ENCODE measurements at regions not wholly inside any gene's neighbourhood (a gene's known extent, or its start where the extent isn't known, plus 50 kb on each side); places are given as distances from the start of the nearest gene placed in this dataset.

GRCh38 chr7:156094350-156095146, 282.3 kb upstream of the SHH start:
- H3K27ac Mint-ChIP-seq = no peak overlapping the region
- peaks cover 43% of the 10 kb centered on the region for H3K4me1 Mint-ChIP-seq (ENCODE audit: low read depth)
- TF ChIP-seq CTCF (IDR thresholded peaks at IDR 0.05) = no peak
- H3K9me3 Mint-ChIP-seq = peaks cover 5% of the 10 kb centered on the region
- ChIA-PET CTCF (no interaction called here), POLR2A (no interaction called here)
- ATAC-seq = no peak
- no peak for DNase-seq
- H3K4me3 Mint-ChIP-seq = no peak overlapping the region
- intact Hi-C loops (cut with micrococcal nuclease) = no loop called here
- peaks cover 2% of the 10 kb centered on the region for H3K36me3 Mint-ChIP-seq (ENCODE audit: low read depth)
- peaks cover 7% of the 10 kb centered on the region for H3K27me3 Mint-ChIP-seq

- DNase-seq (no peak), ATAC-seq (no peak)
- peaks cover 7% of the 10 kb centered on the region for H3K27me3 Mint-ChIP-seq
- H3K4me3 Mint-ChIP-seq = no peak overlapping the region
- H3K27ac Mint-ChIP-seq = no peak overlapping the region
- POLR2A ChIA-PET = no interaction called here
- intact Hi-C loops (cut with micrococcal nuclease) = no loop called here
- CTCF ChIA-PET = no interaction called here
- peaks cover 37% of the 10 kb centered on the region for H3K4me1 Mint-ChIP-seq (ENCODE audit: low read depth)
- H3K9me3 Mint-ChIP-seq = peaks cover 5% of the 10 kb centered on the region
- no peak for TF ChIP-seq CTCF (IDR thresholded peaks at IDR 0.05)
- peaks cover 2% of the 10 kb centered on the region for H3K36me3 Mint-ChIP-seq (ENCODE audit: low read depth)
These were observed 280.0 kb upstream of the SHH start for GRCh38 chr7:156092307-156092706.

DNA sequence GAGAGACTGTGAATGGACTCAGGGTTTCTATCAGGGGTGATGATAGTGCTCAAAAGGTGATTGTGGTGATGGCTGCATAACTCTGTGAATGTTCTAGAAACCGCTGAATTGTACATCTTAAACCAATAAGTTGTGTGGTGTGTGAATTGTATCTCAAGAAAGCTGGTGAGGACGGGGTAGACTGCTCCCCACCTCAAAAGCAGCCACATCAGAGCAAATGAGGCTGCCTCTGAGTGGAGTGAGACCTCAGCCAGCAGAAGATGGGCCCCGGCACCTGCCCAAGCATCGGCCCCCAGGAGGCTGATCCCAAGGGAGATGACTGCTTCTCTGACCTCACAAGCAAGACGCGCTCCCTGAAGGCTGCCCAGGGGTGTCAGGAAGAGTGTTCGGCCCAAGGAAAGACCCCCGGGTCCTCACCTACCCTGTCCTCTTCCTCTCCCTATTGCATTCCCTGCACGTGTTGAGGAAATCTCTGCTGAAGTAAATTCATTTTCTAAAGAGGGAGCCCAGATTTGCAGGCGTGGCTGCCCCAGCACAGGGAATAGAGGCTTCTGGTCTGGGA, 279.3 kb upstream of the SHH start:
- intact Hi-C loops (cut with micrococcal nuclease) = no loop called here
- no peak for TF ChIP-seq CTCF (IDR thresholded peaks at IDR 0.05)
- DNase-seq = peak; percentile 24
- Mint-ChIP-seq H3K27me3 (peaks cover 7% of the 10 kb centered on the region), H3K4me1 (ENCODE audit: low read depth) (peaks cover 29% of the 10 kb centered on the region), H3K4me3 (no peak overlapping the region), H3K36me3 (ENCODE audit: low read depth) (peaks cover 2% of the 10 kb centered on the region), H3K27ac (no peak overlapping the region), H3K9me3 (peaks cover 5% of the 10 kb centered on the region)
- ATAC-seq = no peak
- ChIA-PET POLR2A (no interaction called here), CTCF (no interaction called here)

DNA sequence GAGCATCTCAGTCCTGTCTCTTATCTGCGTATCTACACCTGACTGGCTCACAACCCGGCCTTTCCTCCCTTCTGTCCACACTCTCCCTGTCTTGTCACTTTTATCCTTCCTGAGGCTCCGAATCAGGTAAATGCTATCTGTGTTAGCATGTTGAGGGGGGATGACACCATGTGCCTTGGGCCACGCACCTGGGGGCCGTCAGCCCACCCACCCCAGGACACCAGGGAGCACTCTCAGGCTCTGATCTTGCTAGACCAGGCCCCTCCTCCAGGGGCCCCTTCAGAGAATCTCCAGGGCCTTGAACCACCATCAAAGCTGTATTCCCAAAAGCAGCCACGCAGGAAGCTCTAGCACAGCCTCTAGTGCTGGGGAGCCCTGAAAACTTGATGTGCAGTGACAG, 278.7 kb upstream of the SHH start:
- intact Hi-C loops (cut with micrococcal nuclease) = no loop called here
- no peak overlapping the region for H3K4me3 Mint-ChIP-seq
- no peak overlapping the region for H3K27ac Mint-ChIP-seq
- peaks cover 2% of the 10 kb centered on the region for H3K36me3 Mint-ChIP-seq (ENCODE audit: low read depth)
- H3K9me3 Mint-ChIP-seq = peaks cover 5% of the 10 kb centered on the region
- peaks cover 23% of the 10 kb centered on the region for H3K4me1 Mint-ChIP-seq (ENCODE audit: low read depth)
- ChIA-PET CTCF (no interaction called here), POLR2A (no interaction called here)
- DNase-seq = no peak
- H3K27me3 Mint-ChIP-seq = peaks cover 7% of the 10 kb centered on the region
- TF ChIP-seq CTCF (IDR thresholded peaks at IDR 0.05) = no peak
- ATAC-seq = no peak

GRCh38 chr7:156089222-156089621, 277.0 kb upstream of the SHH start:
- Mint-ChIP-seq H3K4me1 (ENCODE audit: low read depth) (peaks cover 14% of the 10 kb centered on the region), H3K27me3 (peaks cover 9% of the 10 kb centered on the region), H3K9me3 (peaks cover 5% of the 10 kb centered on the region), H3K4me3 (no peak overlapping the region), H3K27ac (no peak overlapping the region), H3K36me3 (ENCODE audit: low read depth) (peaks cover 2% of the 10 kb centered on the region)
- POLR2A ChIA-PET = no interaction called here
- DNase-seq (no peak), ATAC-seq (no peak)
- TF ChIP-seq CTCF (IDR thresholded peaks at IDR 0.05) = no peak
- CTCF ChIA-PET = no interaction called here
- intact Hi-C loops (cut with micrococcal nuclease) = no loop called here
